OCI-LY7 (cell line): ENCODE measurements at regions not wholly inside any gene's neighbourhood (a gene's known extent, or its start where the extent isn't known, plus 50 kb on each side); places are given as distances from the start of the nearest gene placed in this dataset.

Experiments used
- BruUV-seq: library from RNA; stranded (reverse); fragments of 400-500 nt; replicated peaks from 2 replicates; lab custom pipeline; 2021; lab: Mats Ljungman, UMichigan
- CTCF ChIA-PET: fragments of 300-600 bp; sonication (Branson Sonifier 250); formaldehyde crosslinking; loops from one replicate; lab custom pipeline; 2022; ENCODE audit warnings: antibody characterized with exemption; ENCODE audit not compliant: unreplicated experiment; lab: Charles Lee
- POLR2A ChIA-PET: fragments of 300-600 bp; sonication (Branson Sonifier 250); formaldehyde crosslinking; loops from one replicate; lab custom pipeline; 2022; ENCODE audit warnings: antibody characterized with exemption; lab: Charles Lee
- DNase-seq: peaks from one replicate; pipeline ENCODE4 v3.0.0-alpha.2; 2015; ENCODE audit warnings: low spot score
- H2AFZ ChIP-seq: fragments of 200-600 bp; sonication (generic), shearing (Covaris generic); 2 replicates; pipeline ENCODE4 v1.6.1; 2014; ENCODE audit warnings: mild to moderate bottlenecking, antibody characterized with exemption, low read length, moderate library complexity
- H3K27ac ChIP-seq: fragments of 200-600 bp; sonication (generic); 2 replicates; pipeline ENCODE4 v1.5.1; 2014; ENCODE audit warnings: mixed run types, low read depth, mild to moderate bottlenecking, moderate library complexity, low read length, inconsistent platforms; ENCODE audit not compliant: poor library complexity, severe bottlenecking
- H3K36me3 ChIP-seq: fragments of 200-600 bp; sonication (generic); 2 replicates; pipeline ENCODE4 v1.6.1; 2014; ENCODE audit warnings: mild to moderate bottlenecking, antibody characterized with exemption, low read length, moderate library complexity, mixed read lengths; ENCODE audit not compliant: insufficient read depth
- H3K4me1 ChIP-seq: fragments of 200-600 bp; sonication (generic); 2 replicates; pipeline ENCODE4 v1.5.1; 2014; ENCODE audit warnings: mild to moderate bottlenecking, low read length; ENCODE audit not compliant: insufficient read depth, poor library complexity, severe bottlenecking
- H3K4me2 ChIP-seq: fragments of 200-600 bp; sonication (generic); 2 replicates; pipeline ENCODE4 v1.6.1; 2014; ENCODE audit warnings: mild to moderate bottlenecking, low read length
- H3K4me3 ChIP-seq: fragments of 200-600 bp; sonication (generic); 2 replicates; pipeline ENCODE4 v1.5.1; 2014; ENCODE audit warnings: mild to moderate bottlenecking, low read depth, low read length; ENCODE audit not compliant: poor library complexity, severe bottlenecking
- H3K79me2 ChIP-seq: fragments of 200-600 bp; sonication (generic); 2 replicates; pipeline ENCODE4 v1.6.1; 2016; ENCODE audit warnings: low read depth, mild to moderate bottlenecking, low read length, moderate library complexity, mixed read lengths; ENCODE audit not compliant: insufficient read depth
- H3K9me2 ChIP-seq: fragments of 200-600 bp; sonication (generic); 2 replicates; pipeline ENCODE4 v1.6.1; 2016; ENCODE audit warnings: mild to moderate bottlenecking, low read length, mixed read lengths; ENCODE audit not compliant: insufficient read depth
- H3K9me3 ChIP-seq: fragments of 200-600 bp; sonication (generic); 2 replicates; pipeline ENCODE4 v1.6.1; 2014; ENCODE audit warnings: mild to moderate bottlenecking, mixed run types, low read length, mixed read lengths
- H4K20me1 ChIP-seq: fragments of 200-600 bp; sonication (generic); 2 replicates; pipeline ENCODE4 v1.6.1; 2014; ENCODE audit warnings: mild to moderate bottlenecking, antibody characterized with exemption, low read length, moderate library complexity, mixed read lengths; ENCODE audit not compliant: insufficient read depth
- CTCF ChIP-seq: fragments of 200-600 bp; sonication (generic); conservative IDR thresholded peaks from 2 replicates; pipeline ENCODE4 v1.5.1; 2014; ENCODE audit warnings: mild to moderate bottlenecking, antibody characterized with exemption, low read length, moderate library complexity, mixed read lengths
- EZH2phosphoT487 ChIP-seq: fragments of 200-600 bp; sonication (generic); IDR thresholded peaks from 2 replicates; pipeline ENCODE4 v1.6.1; 2018; ENCODE audit warnings: low read depth, borderline replicate concordance, mild to moderate bottlenecking, mixed run types, antibody characterized with exemption, low read length, moderate library complexity, mixed read lengths
- intact Hi-C: fragments of 100-400 bp; cut with micrococcal nuclease; formaldehyde crosslinking; loops from one replicate; pipeline ENCODE4 v1.10.0; 2022; ENCODE audit not compliant: unreplicated experiment

- intact Hi-C loops, result no loop called here
- no peak for DNase-seq
These were observed 1564.1 kb upstream of the DDX18 start for GRCh38 chr2:116250376-116250775.

DNA sequence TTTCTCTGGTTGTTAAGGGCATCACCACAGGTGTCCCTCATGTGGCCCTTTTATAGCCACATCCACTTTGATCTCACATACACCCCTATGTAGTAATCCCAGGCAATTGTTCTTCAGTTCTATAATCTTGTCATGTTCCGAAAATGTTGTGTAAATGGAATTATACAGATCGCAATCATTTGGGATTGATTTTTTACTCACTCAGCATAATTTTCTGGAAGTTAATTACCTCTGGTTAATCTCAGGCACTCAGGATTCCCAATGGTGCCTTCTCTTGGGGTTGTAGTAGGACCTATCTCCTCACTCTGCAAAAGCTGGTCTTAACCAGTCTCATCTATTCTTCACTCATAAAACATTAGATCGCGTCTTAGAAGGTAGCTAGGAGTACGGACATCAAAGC, 1549.6 kb upstream of the DDX18 start:
- H3K79me2 ChIP-seq, result no peaks in the 10 kb centered on the region
- no peak overlapping the region for H3K27ac ChIP-seq
- no peak overlapping the region for H3K4me2 ChIP-seq
- H3K9me2 ChIP-seq, result no peaks in the 10 kb centered on the region
- POLR2A ChIA-PET, result interaction anchor here (0.6 kb wide), 1 partner anchor 274 kb away, joined by 3 read pairs; no protein-coding TSS in a partner anchor
- no peaks in the 10 kb centered on the region for H4K20me1 ChIP-seq
- DNase-seq, result no peak
- H3K4me3 ChIP-seq, result no peak overlapping the region
- intact Hi-C loops, result no loop called here
- TF ChIP-seq CTCF (no peak), EZH2phosphoT487 (no peak)
- BruUV-seq, result no TSS peak
- no peaks in the 10 kb centered on the region for H3K36me3 ChIP-seq
- CTCF ChIA-PET, result no interaction called here
- H3K9me3 ChIP-seq, result no peaks in the 10 kb centered on the region
- no peak overlapping the region for H2AFZ ChIP-seq
- no peaks in the 10 kb centered on the region for H3K4me1 ChIP-seq

More at GRCh38 chr2:116250376-116250775, 1564.1 kb upstream of the DDX18 start:
- Histone ChIP-seq H3K79me2 (no peaks in the 10 kb centered on the region), H4K20me1 (no peaks in the 10 kb centered on the region), H3K4me3 (no peak overlapping the region), H3K4me1 (no peaks in the 10 kb centered on the region), H3K9me3 (no peaks in the 10 kb centered on the region), H3K9me2 (no peaks in the 10 kb centered on the region), H3K4me2 (no peak overlapping the region), H3K27ac (no peak overlapping the region), H3K36me3 (no peaks in the 10 kb centered on the region), H2AFZ (no peak overlapping the region)
- TF ChIP-seq CTCF (no peak), EZH2phosphoT487 (no peak)
- ChIA-PET CTCF (no interaction called here), POLR2A (no interaction called here)
- BruUV-seq, result no TSS peak

DNA sequence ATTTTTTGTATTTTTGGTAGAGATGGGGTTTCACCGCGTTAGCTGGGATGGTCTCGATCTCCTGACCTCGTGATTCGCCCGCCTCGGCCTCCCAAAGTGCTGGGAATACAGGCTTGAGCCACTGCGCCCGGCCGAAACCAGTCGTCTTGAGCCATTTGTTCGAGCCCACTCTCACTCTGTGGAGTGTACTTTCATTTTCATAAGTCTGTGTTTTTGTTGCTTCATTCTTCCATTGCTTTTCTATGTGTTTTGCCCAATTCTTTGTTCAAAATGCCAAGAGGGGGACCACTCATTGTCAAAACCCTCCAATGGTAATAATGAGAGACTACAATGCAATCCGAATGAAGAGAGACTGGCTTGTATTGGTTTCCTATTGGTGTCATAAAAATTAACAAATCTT, 1545.5 kb upstream of the DDX18 start:
- ChIA-PET CTCF (no interaction called here), POLR2A (no interaction called here)
- no peak for DNase-seq
- no peak overlapping the region for H3K4me3 ChIP-seq
- H2AFZ ChIP-seq, result no peak overlapping the region
- no peak for TF ChIP-seq CTCF
- no peak for TF ChIP-seq EZH2phosphoT487
- no peaks in the 10 kb centered on the region for H3K9me3 ChIP-seq
- no peak overlapping the region for H3K27ac ChIP-seq
- BruUV-seq, result no TSS peak
- intact Hi-C loops, result no loop called here
- no peaks in the 10 kb centered on the region for H3K79me2 ChIP-seq
- H4K20me1 ChIP-seq, result no peaks in the 10 kb centered on the region
- no peaks in the 10 kb centered on the region for H3K36me3 ChIP-seq
- H3K9me2 ChIP-seq, result no peaks in the 10 kb centered on the region
- H3K4me2 ChIP-seq, result no peak overlapping the region
- no peaks in the 10 kb centered on the region for H3K4me1 ChIP-seq
